H9 (cell line): ENCODE measurements at regions not wholly inside any gene's neighbourhood (a gene's known extent, or its start where the extent isn't known, plus 50 kb on each side); places are given as distances from the start of the nearest gene placed in this dataset.

Experiments
- DNase-seq: peaks from one replicate; pipeline ENCODE4 v3.0.0-alpha.2; 2017
- H2AFZ ChIP-seq: one replicate; pipeline ENCODE4 v1.6.1; 2013; ENCODE audit warnings: mild to moderate bottlenecking, low read length, control low read depth, moderate library complexity
- H2AK5ac ChIP-seq: 2 replicates; pipeline ENCODE4 v1.6.1; 2013; ENCODE audit warnings: low read length, control low read depth, mixed read lengths; ENCODE audit not compliant: insufficient read length
- H2BK120ac ChIP-seq: one replicate; pipeline ENCODE4 v1.6.1; 2013; ENCODE audit warnings: low read depth, mild to moderate bottlenecking, low read length, control low read depth, inconsistent platforms; ENCODE audit not compliant: poor library complexity, severe bottlenecking
- H2BK12ac ChIP-seq: 2 replicates; pipeline ENCODE4 v1.6.1; 2013; ENCODE audit warnings: low read length, control low read depth, mixed read lengths, low read depth; ENCODE audit not compliant: insufficient read length
- H2BK15ac ChIP-seq: 2 replicates; pipeline ENCODE4 v1.6.1; 2013; ENCODE audit warnings: low read depth, low read length, control low read depth
- H2BK20ac ChIP-seq: one replicate; pipeline ENCODE4 v1.6.1; 2013; ENCODE audit warnings: low read depth, mild to moderate bottlenecking, low read length, control low read depth, inconsistent platforms; ENCODE audit not compliant: poor library complexity, severe bottlenecking
- H2BK5ac ChIP-seq: 2 replicates; pipeline ENCODE4 v1.6.1; 2013; ENCODE audit warnings: low read length, control low read depth, mixed read lengths; ENCODE audit not compliant: insufficient read length
- H3K14ac ChIP-seq: 2 replicates; pipeline ENCODE4 v1.6.1; 2013; ENCODE audit warnings: low read length, control low read depth; ENCODE audit not compliant: insufficient read depth
- H3K18ac ChIP-seq: 2 replicates; pipeline ENCODE4 v1.6.1; 2013; ENCODE audit warnings: low read depth, mild to moderate bottlenecking, mixed read lengths, low read length, control low read depth; ENCODE audit not compliant: insufficient read length
- H3K23ac ChIP-seq: 2 replicates; pipeline ENCODE4 v1.6.1; 2013; ENCODE audit warnings: low read length, control low read depth, mixed read lengths, low read depth; ENCODE audit not compliant: insufficient read length
- H3K23me2 ChIP-seq: 2 replicates; pipeline ENCODE4 v1.6.1; 2013; ENCODE audit warnings: low read depth, mild to moderate bottlenecking, mixed read lengths, low read length, control low read depth; ENCODE audit not compliant: insufficient read length, poor library complexity, severe bottlenecking
- H3K27ac ChIP-seq: 2 replicates; pipeline ENCODE4 v1.5.1; 2013; ENCODE audit warnings: low read length, control low read depth, mixed read lengths, low read depth; ENCODE audit not compliant: insufficient read length
- H3K27me3 ChIP-seq: 2 replicates; pipeline ENCODE4 v1.6.1; 2013; ENCODE audit warnings: low read length, control low read depth, inconsistent platforms; ENCODE audit not compliant: insufficient read depth
- H3K4ac ChIP-seq: 2 replicates; pipeline ENCODE4 v1.6.1; 2013; ENCODE audit warnings: low read depth, mild to moderate bottlenecking, control low read depth, inconsistent platforms, low read length, moderate library complexity
- H3K4me1 ChIP-seq: 2 replicates; pipeline ENCODE4 v1.6.1; 2013; ENCODE audit warnings: low read length, control low read depth, inconsistent platforms; ENCODE audit not compliant: insufficient read depth
- H3K4me2 ChIP-seq: 2 replicates; pipeline ENCODE4 v1.6.1; 2013; ENCODE audit warnings: low read length, control low read depth, mixed read lengths; ENCODE audit not compliant: insufficient read length, insufficient read depth
- H3K56ac ChIP-seq: 2 replicates; pipeline ENCODE4 v1.6.1; 2013; ENCODE audit warnings: low read depth, mild to moderate bottlenecking, mixed read lengths, low read length, control low read depth; ENCODE audit not compliant: insufficient read length
- H3K79me1 ChIP-seq: 2 replicates; pipeline ENCODE4 v1.6.1; 2013; ENCODE audit warnings: low read depth, mild to moderate bottlenecking, moderate library complexity, low read length, control low read depth, inconsistent platforms; ENCODE audit not compliant: insufficient read depth, poor library complexity, severe bottlenecking
- H3K79me2 ChIP-seq: 2 replicates; pipeline ENCODE4 v1.6.1; 2013; ENCODE audit warnings: low read length, control low read depth, inconsistent platforms; ENCODE audit not compliant: insufficient read depth
- H3K9ac ChIP-seq: 2 replicates; pipeline ENCODE4 v1.6.1; 2013; ENCODE audit warnings: low read length, control low read depth, mixed read lengths; ENCODE audit not compliant: insufficient read length; ENCODE audit errors: extremely low read depth
- H3K9me3 ChIP-seq: one replicate; pipeline ENCODE4 v1.6.1; 2013; ENCODE audit warnings: low read depth, low read length, inconsistent platforms; ENCODE audit not compliant: control insufficient read depth
- H3T11ph ChIP-seq: one replicate; pipeline ENCODE4 v1.6.1; 2013; ENCODE audit warnings: mild to moderate bottlenecking, low read length, control low read depth, inconsistent platforms
- H4K20me1 ChIP-seq: one replicate; pipeline ENCODE4 v1.6.1; 2013; ENCODE audit not compliant: control insufficient read depth, insufficient read length, insufficient read depth
- H4K5ac ChIP-seq: 2 replicates; pipeline ENCODE4 v1.6.1; 2013; ENCODE audit warnings: low read depth, mild to moderate bottlenecking, mixed read lengths, low read length, control low read depth; ENCODE audit not compliant: insufficient read length
- H4K8ac ChIP-seq: replicated peaks from 2 replicates; pipeline ENCODE4 v1.6.1; 2013; ENCODE audit warnings: low read length, control low read depth, mixed read lengths, low read depth; ENCODE audit not compliant: insufficient read length
- H4K91ac ChIP-seq: 2 replicates; pipeline ENCODE4 v1.6.1; 2013; ENCODE audit warnings: low read depth, mild to moderate bottlenecking, moderate library complexity, mixed read lengths, low read length, control low read depth; ENCODE audit not compliant: insufficient read length
- H3K27ac Mint-ChIP-seq, 3 experiments: 2 replicates in 2 of 3; 3 replicates in 1 of 3; pipeline ENCODE4 v1.8.0; 2020 to 2021; ENCODE audit warnings: mixed read lengths in 3 of 3, mild to moderate bottlenecking in 1 of 3, moderate library complexity in 1 of 3
- H3K27me3 Mint-ChIP-seq: 2 replicates; pipeline ENCODE4 v1.8.0; 2021; ENCODE audit warnings: low read depth, mild to moderate bottlenecking, moderate library complexity, mixed read lengths
- H3K36me3 Mint-ChIP-seq, 3 experiments: 2 replicates in 2 of 3; 3 replicates in 1 of 3; pipeline ENCODE4 v1.8.0; 2020 to 2021; ENCODE audit warnings: low read depth in 3 of 3, mixed read lengths in 3 of 3; ENCODE audit not compliant: insufficient read depth in 1 of 3
- H3K4me1 Mint-ChIP-seq, 2 experiments: 2 replicates each; pipeline ENCODE4 v1.8.0; 2020; ENCODE audit warnings: mixed read lengths in 2 of 2
- H3K4me3 Mint-ChIP-seq, 2 experiments: 2 replicates in 1 of 2; 3 replicates in 1 of 2; pipeline ENCODE4 v1.8.0; 2020 to 2021; ENCODE audit warnings: mild to moderate bottlenecking in 2 of 2, mixed read lengths in 2 of 2, moderate library complexity in 1 of 2
- H3K9me3 Mint-ChIP-seq, 2 experiments: 2 replicates in 1 of 2; 3 replicates in 1 of 2; pipeline ENCODE4 v1.8.0; 2020; ENCODE audit warnings: mild to moderate bottlenecking in 2 of 2, mixed read lengths in 2 of 2, moderate library complexity in 1 of 2
- CTCF ChIP-seq: fragments of 200-600 bp; sonication (generic); conservative IDR thresholded peaks from 3 replicates; pipeline ENCODE4 v1.8.0; 2021; ENCODE audit warnings: antibody characterized with exemption, mild to moderate bottlenecking

- no peak overlapping the region for H2AK5ac ChIP-seq
- no peak overlapping the region for H3K14ac ChIP-seq
- H3K27ac ChIP-seq, result no peak overlapping the region
- no peak overlapping the region for H2BK120ac ChIP-seq
- H2BK20ac ChIP-seq, result no peak overlapping the region
- no peak overlapping the region for H3K56ac ChIP-seq
- no peak overlapping the region for H4K5ac ChIP-seq
- no peaks in the 10 kb centered on the region for H3K4me1 ChIP-seq
- H3K4me2 ChIP-seq, result no peak overlapping the region
- no peak overlapping the region for H3K18ac ChIP-seq
- no peaks in the 10 kb centered on the region for H3K79me1 ChIP-seq
- Mint-ChIP-seq H3K27me3 (no peaks in the 10 kb centered on the region), H3K4me1 (peaks cover 5 to 13% of the 10 kb centered on the region in 2 experiments; a peak in 3 of 4 replicates), H3K4me3 (no peak overlapping the region), H3K9me3 (no peaks in the 10 kb centered on the region), H3K27ac (no peak overlapping the region), H3K36me3 (no peaks in the 10 kb centered on the region)
- H4K8ac ChIP-seq, result no peak overlapping the region
- H3K9me3 ChIP-seq, result no peaks in the 10 kb centered on the region
- no peak overlapping the region for H2BK15ac ChIP-seq
- no peaks in the 10 kb centered on the region for H3K23me2 ChIP-seq
- no peaks in the 10 kb centered on the region for H4K20me1 ChIP-seq
- H3K23ac ChIP-seq, result no peak overlapping the region
- no peak for DNase-seq
- H3K4ac ChIP-seq, result no peak overlapping the region
- no peak overlapping the region for H3T11ph ChIP-seq
- no peak for TF ChIP-seq CTCF
- H3K27me3 ChIP-seq, result no peaks in the 10 kb centered on the region
- no peak overlapping the region for H4K91ac ChIP-seq
- H3K9ac ChIP-seq, result no peak overlapping the region
- H2BK5ac ChIP-seq, result no peak overlapping the region
- H2BK12ac ChIP-seq, result no peak overlapping the region
- H2AFZ ChIP-seq, result no peak overlapping the region
- H3K79me2 ChIP-seq, result no peaks in the 10 kb centered on the region
Observed at GRCh38 chr6:150694889-150695288, 95.2 kb downstream of the PLEKHG1 start.
